B cell (primary cell): ENCODE measurements at regions not wholly inside any gene's neighbourhood (a gene's known extent, or its start where the extent isn't known, plus 50 kb on each side); places are given as distances from the start of the nearest gene placed in this dataset.

ENCODE experiments used
- EZH2 ChIP-seq: IDR thresholded peaks from 2 replicates; pipeline ENCODE4 v1.6.1; 2012; ENCODE audit warnings: borderline replicate concordance, low read depth, mild to moderate bottlenecking, moderate library complexity, low read length; ENCODE audit not compliant: insufficient read depth, poor library complexity, severe bottlenecking
- TF ChIP-seq, protein P1 (sequence below): fragments of 200-600 bp; IDR thresholded peaks from one replicate; pipeline ENCODE4 v1.8.0; 2022; ENCODE audit warnings: antibody characterized with exemption, mild to moderate bottlenecking

GRCh38 chr1:121595089-121595488 lies 410.3 kb downstream of the SRGAP2C start:
- TF ChIP-seq, protein P1, sequence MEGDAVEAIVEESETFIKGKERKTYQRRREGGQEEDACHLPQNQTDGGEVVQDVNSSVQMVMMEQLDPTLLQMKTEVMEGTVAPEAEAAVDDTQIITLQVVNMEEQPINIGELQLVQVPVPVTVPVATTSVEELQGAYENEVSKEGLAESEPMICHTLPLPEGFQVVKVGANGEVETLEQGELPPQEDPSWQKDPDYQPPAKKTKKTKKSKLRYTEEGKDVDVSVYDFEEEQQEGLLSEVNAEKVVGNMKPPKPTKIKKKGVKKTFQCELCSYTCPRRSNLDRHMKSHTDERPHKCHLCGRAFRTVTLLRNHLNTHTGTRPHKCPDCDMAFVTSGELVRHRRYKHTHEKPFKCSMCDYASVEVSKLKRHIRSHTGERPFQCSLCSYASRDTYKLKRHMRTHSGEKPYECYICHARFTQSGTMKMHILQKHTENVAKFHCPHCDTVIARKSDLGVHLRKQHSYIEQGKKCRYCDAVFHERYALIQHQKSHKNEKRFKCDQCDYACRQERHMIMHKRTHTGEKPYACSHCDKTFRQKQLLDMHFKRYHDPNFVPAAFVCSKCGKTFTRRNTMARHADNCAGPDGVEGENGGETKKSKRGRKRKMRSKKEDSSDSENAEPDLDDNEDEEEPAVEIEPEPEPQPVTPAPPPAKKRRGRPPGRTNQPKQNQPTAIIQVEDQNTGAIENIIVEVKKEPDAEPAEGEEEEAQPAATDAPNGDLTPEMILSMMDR = no peak
- TF ChIP-seq EZH2 = no peak
